ENCODE measurements at regions not wholly inside any gene's neighbourhood (a gene's known extent, or its start where the extent isn't known, plus 50 kb on each side); places are given as distances from the start of the nearest gene placed in this dataset.

GRCh38 chrX:88416002-88416401 lies 331.0 kb upstream of the CPXCR1 start:
- no peaks in the 10 kb centered on the region for H3F3A ChIP-seq (ENCODE audit: insufficient read depth, low read depth)
- no peak for DNase-seq
- no peaks in the 10 kb centered on the region for H3K27me3 ChIP-seq (ENCODE audit: insufficient read depth, low read depth)
- H3K79me2 ChIP-seq (ENCODE audit: low read depth), result no peaks in the 10 kb centered on the region
- ChIA-PET CTCF (no interaction called here), POLR2A (ENCODE audit: unreplicated experiment) (no interaction called here)
- no peaks in the 10 kb centered on the region for H4K20me1 ChIP-seq (ENCODE audit: insufficient read depth)
- BruUV-seq (replicated peaks), result no TSS peak
- H3K27ac ChIP-seq, result no peak overlapping the region
- intact Hi-C loops (cut with micrococcal nuclease; ENCODE audit: unreplicated experiment), result no loop called here
- no peaks in the 10 kb centered on the region for H3K36me3 ChIP-seq (ENCODE audit: low read depth)
- no peak overlapping the region for H3K4me2 ChIP-seq
- H3K9me2 ChIP-seq (ENCODE audit: insufficient read depth), result no peaks in the 10 kb centered on the region
- H3K4me3 ChIP-seq, result no peak overlapping the region
- H3K9me3 ChIP-seq (ENCODE audit: insufficient read depth, low read depth), result no peaks in the 10 kb centered on the region
- no peaks in the 10 kb centered on the region for H3K4me1 ChIP-seq (replicated peaks; ENCODE audit: insufficient read depth)
- TF ChIP-seq EZH2 (IDR thresholded peaks at IDR 0.05; ENCODE audit: low read depth) (no peak), CTCF (conservative IDR thresholded peaks at IDR 0.05) (no peak)
- H2AFZ ChIP-seq, result no peak overlapping the region

GRCh38 chrX:88416965-88417364 lies 330.1 kb upstream of the CPXCR1 start:
- ChIA-PET POLR2A (ENCODE audit: unreplicated experiment) (no interaction called here), CTCF (no interaction called here)
- Histone ChIP-seq H3K9me3 (ENCODE audit: insufficient read depth, low read depth) (no peaks in the 10 kb centered on the region), H3K27ac (no peak overlapping the region), H3K36me3 (ENCODE audit: low read depth) (no peaks in the 10 kb centered on the region), H3K4me1 (replicated peaks; ENCODE audit: insufficient read depth) (no peaks in the 10 kb centered on the region), H3F3A (ENCODE audit: insufficient read depth, low read depth) (no peaks in the 10 kb centered on the region), H3K9me2 (ENCODE audit: insufficient read depth) (no peaks in the 10 kb centered on the region), H3K4me2 (no peak overlapping the region), H3K27me3 (ENCODE audit: insufficient read depth, low read depth) (no peaks in the 10 kb centered on the region), H4K20me1 (ENCODE audit: insufficient read depth) (no peaks in the 10 kb centered on the region), H3K79me2 (ENCODE audit: low read depth) (no peaks in the 10 kb centered on the region), H2AFZ (no peak overlapping the region), H3K4me3 (no peak overlapping the region)
- intact Hi-C loops (cut with micrococcal nuclease; ENCODE audit: unreplicated experiment), result no loop called here
- BruUV-seq (replicated peaks), result no TSS peak
- TF ChIP-seq EZH2 (IDR thresholded peaks at IDR 0.05; ENCODE audit: low read depth), result no peak
- TF ChIP-seq CTCF (conservative IDR thresholded peaks at IDR 0.05), result no peak
- DNase-seq, result no peak

GRCh38 chrX:88424071-88424470 lies 323.0 kb upstream of the CPXCR1 start:
- no peaks in the 10 kb centered on the region for H3K36me3 ChIP-seq (ENCODE audit: low read depth)
- no peak overlapping the region for H3K4me3 ChIP-seq
- no peaks in the 10 kb centered on the region for H4K20me1 ChIP-seq (ENCODE audit: insufficient read depth)
- no peak for DNase-seq
- no peak overlapping the region for H2AFZ ChIP-seq
- no peaks in the 10 kb centered on the region for H3K79me2 ChIP-seq (ENCODE audit: low read depth)
- no peaks in the 10 kb centered on the region for H3K9me2 ChIP-seq (ENCODE audit: insufficient read depth)
- H3F3A ChIP-seq (ENCODE audit: insufficient read depth, low read depth), result no peaks in the 10 kb centered on the region
- no peak for TF ChIP-seq CTCF (conservative IDR thresholded peaks at IDR 0.05)
- no peak for TF ChIP-seq EZH2 (IDR thresholded peaks at IDR 0.05; ENCODE audit: low read depth)
- H3K4me2 ChIP-seq, result no peak overlapping the region
- ChIA-PET POLR2A (ENCODE audit: unreplicated experiment) (no interaction called here), CTCF (no interaction called here)
- no peaks in the 10 kb centered on the region for H3K27me3 ChIP-seq (ENCODE audit: insufficient read depth, low read depth)
- H3K27ac ChIP-seq, result no peak overlapping the region
- BruUV-seq (replicated peaks), result no TSS peak
- no peaks in the 10 kb centered on the region for H3K4me1 ChIP-seq (replicated peaks; ENCODE audit: insufficient read depth)
- H3K9me3 ChIP-seq (ENCODE audit: insufficient read depth, low read depth), result no peaks in the 10 kb centered on the region
- intact Hi-C loops (cut with micrococcal nuclease; ENCODE audit: unreplicated experiment), result no loop called here
